GM13977 (cell line): ENCODE measurements at regions not wholly inside any gene's neighbourhood (a gene's known extent, or its start where the extent isn't known, plus 50 kb on each side); places are given as distances from the start of the nearest gene placed in this dataset.
"Not testable (repeated sequence)": the region's sequence is repeated elsewhere in the genome, so short reads cannot be mapped to it uniquely, and the experiment has no call there.

Experiments used
- DNase-seq: peaks from one replicate; pipeline ENCODE4 v3.0.0; 2012; ENCODE audit warnings: low spot score
- CTCF ChIP-seq: IDR thresholded peaks from 2 replicates; pipeline ENCODE4 v1.5.1; 2012; ENCODE audit warnings: mild to moderate bottlenecking, control low read depth; ENCODE audit not compliant: insufficient read depth; ENCODE audit errors: extremely low read depth, missing control alignments
- in situ Hi-C: fragments of 300-500 bp; cut with MboI; formaldehyde crosslinking; loops from one replicate; pipeline ENCODE4 v1.12.0; 2022; ENCODE audit warnings: low sequenced_read_pairs, low pct_unique_long_range_greater_than_20kb, mixed read lengths, inconsistent platforms; ENCODE audit not compliant: unreplicated experiment

GRCh38 chr14:25820368-25820767 is 770.4 kb upstream of the STXBP6 start:
- DNase-seq = no peak
- in situ Hi-C loops = no loop called here
- TF ChIP-seq CTCF = no peak

GRCh38 chr14:25814622-25815021 is 764.7 kb upstream of the STXBP6 start:
- in situ Hi-C loops, DNase-seq: not testable (repeated sequence)

- TF ChIP-seq CTCF = no peak
- in situ Hi-C loops = no loop called here
- DNase-seq = no peak
These were observed 753.6 kb upstream of the STXBP6 start for GRCh38 chr14:25803386-25804018.

- TF ChIP-seq CTCF = no peak
- in situ Hi-C loops = no loop called here
- DNase-seq = no peak
These were observed 750.9 kb upstream of the STXBP6 start for GRCh38 chr14:25800841-25801240.

- in situ Hi-C loops = no loop called here
- no peak for TF ChIP-seq CTCF
- no peak for DNase-seq
These were observed 738.3 kb upstream of the STXBP6 start for GRCh38 chr14:25788252-25788651.

GRCh38 chr14:25765909-25766308 is 716.0 kb upstream of the STXBP6 start:
- in situ Hi-C loops = no loop called here
- no peak for TF ChIP-seq CTCF
- DNase-seq = no peak

GRCh38 chr14:25759920-25760655 is 710.1 kb upstream of the STXBP6 start:
- in situ Hi-C loops = no loop called here
- TF ChIP-seq CTCF = no peak
- no peak for DNase-seq
